Suprapubic skin (tissue), 3 donors: ENCODE measurements at regions not wholly inside any gene's neighbourhood (a gene's known extent, or its start where the extent isn't known, plus 50 kb on each side); places are given as distances from the start of the nearest gene placed in this dataset.

ENCODE experiments used
- CTCF ChIP-seq, 2 donors: fragments of 200-600 bp in 1 of 2; fragments of 450-650 bp in 1 of 2; sonication (generic) in 1 of 2; IDR thresholded peaks; one replicate each; pipeline ENCODE4 v1.5.1; 2016 to 2019; ENCODE audit warnings: antibody characterized with exemption in 2 of 2, mild to moderate bottlenecking in 1 of 2, moderate library complexity in 1 of 2
- EP300 ChIP-seq: sonication (generic); formaldehyde crosslinking; IDR thresholded peaks from one replicate; pipeline ENCODE4 v1.6.1; 2017; ENCODE audit warnings: antibody characterized with exemption

- TF ChIP-seq CTCF (IDR thresholded peaks at IDR 0.05) (no peak), EP300 (no peak)
These were observed 135.9 kb downstream of the GPCPD1 start for GRCh38 chr20:5474646-5475550.
